GM12873 (cell line): ENCODE measurements at regions not wholly inside any gene's neighbourhood (a gene's known extent, or its start where the extent isn't known, plus 50 kb on each side); places are given as distances from the start of the nearest gene placed in this dataset.

Source experiments
- TF ChIP-seq, protein P1 (sequence below): IDR thresholded peaks from 2 replicates; pipeline ENCODE4 v1.5.1; 2012; ENCODE audit warnings: low read depth, mild to moderate bottlenecking, moderate library complexity, low read length, control low read depth; ENCODE audit not compliant: insufficient read depth; ENCODE audit errors: missing control alignments

DNA sequence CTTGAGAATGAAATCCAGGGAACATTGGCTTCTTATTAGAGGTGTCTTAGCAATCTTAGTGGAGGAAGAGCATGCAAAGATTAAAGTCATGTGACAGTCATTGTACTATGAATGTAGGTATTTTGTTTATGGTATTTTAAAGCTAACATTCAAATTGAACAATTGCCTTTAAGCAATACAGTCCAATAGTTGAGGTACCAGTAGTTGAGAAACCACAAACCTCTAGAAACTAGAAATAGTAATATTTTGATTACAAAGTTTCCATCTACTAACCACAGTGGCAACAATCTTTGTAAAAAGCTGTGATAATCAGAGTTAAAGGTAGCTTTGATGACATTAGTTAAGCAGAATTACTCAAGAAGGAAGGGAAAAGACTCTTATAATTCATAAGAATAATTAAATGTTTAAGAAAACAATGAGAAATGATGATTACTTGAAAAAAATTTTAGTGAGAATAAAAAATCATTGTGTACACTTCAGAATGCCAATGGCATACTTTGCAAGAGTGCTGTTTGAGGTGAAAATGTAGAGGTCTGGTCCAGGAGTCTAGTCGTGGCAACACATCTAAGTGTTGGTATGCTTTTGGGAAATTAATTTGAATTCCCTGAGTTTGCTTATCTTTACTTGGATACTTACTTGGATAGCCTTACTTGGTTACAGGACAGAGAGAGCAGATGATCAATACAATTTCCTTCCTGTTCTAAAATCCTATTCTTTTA is 104.9 kb upstream of the PTGFR start:
- TF ChIP-seq, protein P1, sequence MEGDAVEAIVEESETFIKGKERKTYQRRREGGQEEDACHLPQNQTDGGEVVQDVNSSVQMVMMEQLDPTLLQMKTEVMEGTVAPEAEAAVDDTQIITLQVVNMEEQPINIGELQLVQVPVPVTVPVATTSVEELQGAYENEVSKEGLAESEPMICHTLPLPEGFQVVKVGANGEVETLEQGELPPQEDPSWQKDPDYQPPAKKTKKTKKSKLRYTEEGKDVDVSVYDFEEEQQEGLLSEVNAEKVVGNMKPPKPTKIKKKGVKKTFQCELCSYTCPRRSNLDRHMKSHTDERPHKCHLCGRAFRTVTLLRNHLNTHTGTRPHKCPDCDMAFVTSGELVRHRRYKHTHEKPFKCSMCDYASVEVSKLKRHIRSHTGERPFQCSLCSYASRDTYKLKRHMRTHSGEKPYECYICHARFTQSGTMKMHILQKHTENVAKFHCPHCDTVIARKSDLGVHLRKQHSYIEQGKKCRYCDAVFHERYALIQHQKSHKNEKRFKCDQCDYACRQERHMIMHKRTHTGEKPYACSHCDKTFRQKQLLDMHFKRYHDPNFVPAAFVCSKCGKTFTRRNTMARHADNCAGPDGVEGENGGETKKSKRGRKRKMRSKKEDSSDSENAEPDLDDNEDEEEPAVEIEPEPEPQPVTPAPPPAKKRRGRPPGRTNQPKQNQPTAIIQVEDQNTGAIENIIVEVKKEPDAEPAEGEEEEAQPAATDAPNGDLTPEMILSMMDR: no peak

DNA sequence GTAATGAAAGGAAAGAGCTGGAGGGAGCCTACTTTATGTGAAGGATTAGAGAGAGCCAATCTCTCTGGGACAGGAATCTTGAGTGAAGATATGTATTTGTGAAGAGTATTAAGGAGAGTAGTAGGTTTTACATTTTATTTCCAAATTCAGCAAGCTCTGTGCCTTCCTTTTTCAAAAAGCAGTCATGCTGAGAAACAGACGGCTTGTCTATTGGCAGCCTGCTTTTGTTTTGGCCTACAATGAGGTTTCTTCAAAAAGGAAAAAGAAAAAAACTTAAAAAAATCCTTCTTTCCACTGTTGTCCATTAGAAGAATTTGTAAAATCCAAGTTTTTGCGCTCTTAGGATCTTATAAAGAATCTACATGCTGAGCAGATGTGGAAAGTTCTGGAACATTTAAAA is 103.6 kb upstream of the PTGFR start:
- TF ChIP-seq, protein P1: no peak

DNA sequence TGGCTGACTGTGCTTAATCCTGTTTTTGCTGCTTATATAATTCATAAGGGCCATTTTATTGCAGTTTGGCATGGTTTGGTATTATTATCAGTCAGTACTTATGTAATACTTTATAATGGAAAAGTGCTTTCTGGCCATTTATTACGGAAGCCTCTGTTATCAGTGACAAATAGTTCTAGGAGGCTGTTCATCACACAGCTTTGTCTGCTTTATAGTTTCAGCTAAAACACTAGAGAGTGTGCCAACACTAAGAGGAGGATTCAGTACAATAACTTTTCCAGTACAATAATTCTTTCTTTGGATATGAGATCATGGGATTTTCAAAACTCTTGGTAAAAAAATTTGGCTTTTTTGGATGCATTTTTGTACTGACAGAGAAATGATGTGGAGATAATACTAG is 102.9 kb upstream of the PTGFR start:
- TF ChIP-seq, protein P1: no peak

DNA sequence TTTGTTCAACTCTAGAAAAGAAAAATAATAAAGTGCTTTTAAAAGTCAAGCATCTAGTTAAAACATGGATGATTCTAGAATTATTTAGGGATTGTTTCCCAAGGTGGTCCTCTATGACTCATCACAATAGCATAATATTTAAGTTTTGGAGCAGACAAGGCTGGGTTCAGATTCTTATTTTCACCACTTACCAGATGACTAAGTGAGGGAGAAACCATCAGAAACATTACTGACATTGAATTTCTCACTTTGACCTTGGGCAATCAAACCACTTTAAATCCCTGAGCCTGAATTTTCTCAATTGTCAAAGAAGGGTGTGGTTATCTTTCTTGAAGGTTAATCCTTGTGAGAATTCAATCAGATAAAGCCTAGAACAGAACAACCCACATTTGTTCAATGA is 102.5 kb upstream of the PTGFR start:
- TF ChIP-seq, protein P1: no peak

DNA sequence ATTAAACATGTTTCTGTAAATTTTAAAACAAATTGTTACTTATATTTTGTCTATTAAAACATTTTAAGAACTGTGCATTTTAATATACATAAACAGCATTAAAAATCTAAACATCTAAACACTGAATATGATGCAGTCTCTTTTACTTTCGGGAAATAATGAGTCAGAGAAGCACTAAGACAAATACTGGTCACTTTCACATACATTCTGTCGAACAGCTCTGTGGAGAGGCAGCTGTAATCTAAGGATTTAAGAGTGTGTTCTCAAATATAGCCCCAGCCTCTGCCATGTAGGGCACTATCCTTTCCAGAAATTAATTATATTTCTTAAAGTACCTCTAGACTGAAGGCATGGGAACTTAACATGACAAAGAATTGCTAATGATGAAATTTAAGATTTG is 89.6 kb upstream of the PTGFR start:
- TF ChIP-seq, protein P1: no peak

DNA sequence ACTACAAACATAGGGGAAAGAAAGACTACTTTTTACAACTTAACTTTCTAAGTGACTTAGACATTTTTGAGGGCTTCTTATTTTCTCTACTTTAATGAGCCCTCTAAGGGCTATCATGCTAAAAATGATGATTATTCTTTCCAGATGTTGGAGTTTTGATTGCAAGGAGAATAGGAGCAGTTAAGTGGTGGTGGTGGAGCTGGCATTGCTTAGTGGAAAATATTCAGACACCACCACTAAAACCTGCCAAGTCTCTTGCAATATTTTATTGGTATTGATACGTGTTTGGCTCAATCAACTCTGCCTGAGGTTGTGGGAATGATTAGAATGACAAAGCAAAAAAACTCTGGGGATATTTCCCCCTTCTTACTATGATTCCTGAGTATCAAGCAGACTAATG is 82.6 kb upstream of the PTGFR start:
- TF ChIP-seq, protein P1: no peak

DNA sequence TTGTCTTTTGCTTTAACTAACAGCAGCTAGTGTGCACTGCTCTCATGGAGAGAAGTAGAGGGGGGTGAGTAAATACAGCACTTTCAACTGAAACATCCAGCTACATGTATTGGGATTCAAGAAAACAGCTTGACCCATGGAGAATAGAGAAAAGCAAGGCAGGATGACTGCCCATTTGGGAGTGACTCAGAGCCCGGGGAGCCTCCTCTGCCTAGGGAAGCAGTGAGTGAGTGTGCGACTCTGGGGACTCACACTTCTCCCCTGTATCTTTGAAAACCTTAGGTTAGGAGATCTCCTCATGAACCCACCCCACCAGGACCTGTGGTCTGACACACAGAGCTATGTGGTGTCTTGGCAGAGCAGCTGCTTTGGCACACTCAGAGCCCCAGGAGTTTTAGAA is 82.0 kb upstream of the PTGFR start:
- TF ChIP-seq, protein P1: no peak
